ENCODE measurements at regions not wholly inside any gene's neighbourhood (a gene's known extent, or its start where the extent isn't known, plus 50 kb on each side); places are given as distances from the start of the nearest gene placed in this dataset.

- DNase-seq = no peak
Measured at GRCh38 chr20:11332381-11332780, 585.3 kb upstream of the BTBD3 start.

GRCh38 chr20:11333634-11334033 is 584.1 kb upstream of the BTBD3 start:
- DNase-seq = no peak

- no peak for DNase-seq
Measured at GRCh38 chr20:11337361-11338130, 580.1 kb upstream of the BTBD3 start.

GRCh38 chr20:11338496-11339306 is 579.0 kb upstream of the BTBD3 start:
- no peak for DNase-seq

GRCh38 chr20:11344939-11345338 is 572.8 kb upstream of the BTBD3 start:
- no peak for DNase-seq

- DNase-seq = no peak
Measured at GRCh38 chr20:11347738-11348137, 570.0 kb upstream of the BTBD3 start.

GRCh38 chr20:11350126-11351005 is 567.3 kb upstream of the BTBD3 start:
- no peak for DNase-seq

- peak; percentile 15 for DNase-seq
Measured at GRCh38 chr20:11352041-11352440, 565.7 kb upstream of the BTBD3 start.

- DNase-seq = no peak
Measured at GRCh38 chr20:11354846-11355245, 562.8 kb upstream of the BTBD3 start.

- DNase-seq = no peak
Measured at GRCh38 chr20:11355345-11355744, 562.3 kb upstream of the BTBD3 start.

- no peak for DNase-seq
Measured at GRCh38 chr20:11356061-11356460, 561.6 kb upstream of the BTBD3 start.

- no peak for DNase-seq
Measured at GRCh38 chr20:11362450-11362849, 555.2 kb upstream of the BTBD3 start.

GRCh38 chr20:11364736-11365135 is 553.0 kb upstream of the BTBD3 start:
- no peak for DNase-seq

GRCh38 chr20:11366660-11367059 is 551.0 kb upstream of the BTBD3 start:
- no peak for DNase-seq

GRCh38 chr20:11368499-11368898 is 549.2 kb upstream of the BTBD3 start:
- no peak for DNase-seq

- DNase-seq = no peak
Measured at GRCh38 chr20:11368965-11369711, 548.6 kb upstream of the BTBD3 start.

GRCh38 chr20:11371831-11372230 is 545.9 kb upstream of the BTBD3 start:
- DNase-seq = no peak

- no peak for DNase-seq
Measured at GRCh38 chr20:11372876-11373790, 544.6 kb upstream of the BTBD3 start.

GRCh38 chr20:11375335-11375734 is 542.4 kb upstream of the BTBD3 start:
- no peak for DNase-seq

GRCh38 chr20:11375966-11376365 is 541.7 kb upstream of the BTBD3 start:
- no peak for DNase-seq

- no peak for DNase-seq
Measured at GRCh38 chr20:11376420-11376819, 541.3 kb upstream of the BTBD3 start.
